ENCODE measurements at regions not wholly inside any gene's neighbourhood (a gene's known extent, or its start where the extent isn't known, plus 50 kb on each side); places are given as distances from the start of the nearest gene placed in this dataset.
"Not testable (repeated sequence)": the region's sequence is repeated elsewhere in the genome, so short reads cannot be mapped to it uniquely, and the experiment has no call there.

DNA sequence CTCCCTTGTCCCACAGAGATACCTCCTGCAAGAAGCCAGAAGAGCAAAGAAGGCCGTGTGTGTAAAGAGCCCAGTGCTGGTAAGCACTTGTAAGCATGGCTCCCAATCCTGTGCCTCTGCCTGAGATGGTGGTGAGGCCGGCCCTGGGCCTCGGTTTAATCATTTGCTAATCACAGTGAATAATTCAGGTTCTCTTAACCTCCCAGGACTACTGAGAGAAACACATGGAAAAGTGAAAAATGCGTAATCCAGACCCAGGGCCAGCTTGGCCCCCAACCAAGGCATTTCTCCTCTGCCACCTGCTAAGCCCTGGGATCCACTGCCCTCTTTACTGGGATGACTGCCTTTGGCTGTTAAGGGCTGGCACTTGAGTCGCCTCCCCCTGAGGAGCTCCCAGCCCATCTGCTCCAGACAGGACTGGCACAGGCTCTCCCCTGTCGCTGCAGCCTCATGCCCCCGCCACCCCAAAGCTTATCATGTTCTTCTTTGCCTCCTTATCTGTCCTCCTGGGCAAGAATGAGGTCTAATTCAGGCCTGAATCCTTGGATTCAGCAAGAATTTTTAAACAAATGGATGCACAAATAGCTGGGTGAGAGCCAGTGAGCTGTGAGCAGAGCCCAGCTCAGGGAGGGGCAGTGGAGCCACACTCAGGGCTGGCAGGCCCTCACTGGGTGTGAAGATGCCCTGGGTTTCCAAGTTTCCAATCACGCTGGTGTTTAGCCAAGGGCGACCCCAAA, 193.9 kb upstream of the HS6ST1 start:
- DNase-seq: no peak

DNA sequence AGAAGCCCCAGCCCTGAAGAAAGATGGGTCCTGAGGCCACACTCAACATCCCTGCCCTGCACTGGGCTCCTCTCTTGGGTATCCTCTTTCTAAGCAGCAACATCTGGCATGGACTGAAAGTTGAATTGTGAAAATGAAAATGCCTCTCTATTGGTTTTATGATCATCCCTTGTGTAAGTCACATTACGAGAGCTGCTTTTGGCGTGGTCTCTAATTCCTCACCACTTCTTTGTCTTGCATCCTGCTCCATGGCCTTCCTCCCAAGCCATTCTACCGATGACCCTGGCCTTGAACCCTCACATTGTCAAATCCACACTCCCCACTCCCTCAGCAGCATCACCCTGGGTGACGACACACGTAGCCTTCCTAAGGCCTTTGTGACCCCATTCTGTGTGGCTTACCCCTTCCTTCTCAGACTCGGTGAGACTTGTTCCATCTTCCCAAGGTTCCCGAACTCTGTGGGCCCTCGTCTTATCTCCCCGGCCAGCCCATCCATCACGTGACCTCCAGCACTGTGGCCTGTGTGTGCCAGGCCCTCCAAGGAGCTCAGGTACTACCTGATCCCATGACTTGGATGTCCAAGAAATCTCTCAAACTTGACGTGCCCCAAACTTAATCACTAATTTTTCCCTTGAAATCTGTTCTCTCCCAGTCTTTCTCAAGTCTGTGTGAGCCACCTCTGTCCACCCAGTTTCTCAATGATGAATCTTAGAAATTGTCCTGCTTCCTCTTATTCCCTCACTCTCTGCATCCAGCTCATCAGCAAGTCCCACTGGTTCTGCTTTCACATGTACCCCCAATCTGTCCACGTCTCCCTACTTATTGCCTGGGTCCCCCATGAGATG, 194.7 kb upstream of the HS6ST1 start:
- DNase-seq: no peak

DNA sequence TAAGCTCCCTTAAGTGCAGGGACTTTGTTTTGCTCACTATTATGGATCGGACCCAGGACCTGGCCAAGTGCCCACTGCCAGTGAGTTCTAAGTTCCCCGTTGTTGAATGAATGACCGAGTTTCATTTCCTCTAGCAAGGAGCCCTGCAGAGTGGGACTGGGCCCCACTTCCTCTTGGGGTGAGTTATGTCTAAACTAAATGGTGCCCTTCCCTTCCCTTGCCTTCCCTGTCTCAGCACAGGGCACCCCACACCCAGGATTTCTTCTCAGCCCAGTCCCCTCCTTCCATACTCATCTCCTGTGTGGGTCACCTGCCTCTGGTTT, 195.3 kb upstream of the HS6ST1 start:
- no peak for DNase-seq

DNA sequence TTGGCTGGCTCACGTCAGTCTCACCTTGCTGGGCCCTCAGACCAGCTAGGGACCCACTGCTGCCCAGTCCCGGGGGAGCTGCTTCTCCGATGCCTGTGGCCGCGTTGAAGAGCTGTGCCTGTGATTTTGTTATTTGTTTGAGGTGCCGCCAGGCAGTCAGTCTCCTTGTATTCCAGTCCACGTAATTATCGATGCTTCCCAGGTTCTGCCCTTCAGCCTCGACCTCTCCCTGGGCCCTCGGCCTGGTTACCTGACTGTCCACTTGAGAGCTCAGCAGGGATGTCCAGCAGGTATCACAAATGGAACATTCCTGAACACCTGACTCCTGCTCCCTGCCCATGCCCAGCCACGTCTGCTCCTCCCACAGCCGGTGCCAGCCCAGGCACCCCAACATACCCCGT, 195.9 kb upstream of the HS6ST1 start:
- no peak for DNase-seq

- no peak for DNase-seq
Measured at GRCh38 chr2:128516938-128517337, 198.3 kb upstream of the HS6ST1 start.

- not testable (repeated sequence) for DNase-seq
Measured at GRCh38 chr2:128519028-128519427, 200.4 kb upstream of the HS6ST1 start.

GRCh38 chr2:128519517-128520215, 201.0 kb upstream of the HS6ST1 start:
- no peak for DNase-seq

DNA sequence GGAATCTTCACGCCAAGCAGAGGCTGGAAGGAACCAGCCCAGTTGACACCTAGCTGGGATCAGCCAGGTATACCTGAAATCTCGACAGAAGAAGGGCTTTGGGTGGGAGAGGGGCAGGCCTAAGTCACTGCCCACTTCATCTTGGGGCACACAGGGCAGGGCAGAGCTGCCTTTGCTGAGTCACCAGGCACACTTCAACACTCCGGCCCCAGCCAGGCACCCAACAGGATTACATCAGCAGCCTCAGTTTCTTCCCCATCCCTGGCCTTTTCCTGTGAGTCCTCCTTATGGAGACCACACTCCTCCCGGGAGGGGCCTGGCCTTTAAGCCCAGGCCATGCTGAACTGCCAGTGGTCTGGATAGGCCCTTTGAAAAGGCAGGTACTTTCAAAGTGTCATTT, 201.7 kb upstream of the HS6ST1 start:
- no peak for DNase-seq

DNA sequence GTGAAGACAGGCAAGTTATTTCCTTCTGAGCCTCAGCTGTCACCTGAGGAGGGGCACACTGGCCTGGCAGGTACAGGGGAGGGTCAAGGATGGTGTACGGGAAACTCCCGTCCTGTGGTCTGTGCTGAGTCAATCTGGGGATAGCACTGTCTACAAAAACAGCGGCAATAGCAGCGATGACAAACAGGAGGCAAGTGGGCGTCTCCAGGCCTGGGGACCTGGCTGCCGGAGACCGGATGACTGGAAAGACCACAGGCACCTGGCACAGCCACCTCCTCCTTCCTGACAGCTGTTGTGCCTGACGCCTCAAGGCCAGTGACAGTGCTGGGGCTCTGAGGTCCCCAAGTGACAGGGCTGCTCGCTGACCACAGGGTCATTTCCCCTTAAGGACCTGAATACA, 202.1 kb upstream of the HS6ST1 start:
- DNase-seq: no peak

DNA sequence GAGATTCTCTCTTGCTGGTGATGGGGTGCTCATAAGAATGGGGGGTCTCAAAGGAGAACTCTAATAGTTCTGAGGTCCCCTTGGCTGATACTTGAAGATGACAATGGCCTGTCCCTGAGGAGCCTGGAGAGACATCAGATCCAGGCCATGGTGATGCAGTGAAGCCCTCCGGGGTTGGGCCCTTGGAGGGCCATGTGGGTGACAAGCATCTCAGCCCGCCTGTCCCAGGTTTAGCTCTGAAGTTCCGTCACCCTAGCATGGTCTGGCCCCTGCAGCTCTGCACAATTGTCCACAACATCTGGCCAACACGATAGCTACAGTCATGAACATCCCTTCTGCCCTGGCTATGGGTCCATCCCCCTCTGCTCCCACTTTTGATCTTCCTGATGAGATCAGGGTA, 202.8 kb upstream of the HS6ST1 start:
- no peak for DNase-seq

DNA sequence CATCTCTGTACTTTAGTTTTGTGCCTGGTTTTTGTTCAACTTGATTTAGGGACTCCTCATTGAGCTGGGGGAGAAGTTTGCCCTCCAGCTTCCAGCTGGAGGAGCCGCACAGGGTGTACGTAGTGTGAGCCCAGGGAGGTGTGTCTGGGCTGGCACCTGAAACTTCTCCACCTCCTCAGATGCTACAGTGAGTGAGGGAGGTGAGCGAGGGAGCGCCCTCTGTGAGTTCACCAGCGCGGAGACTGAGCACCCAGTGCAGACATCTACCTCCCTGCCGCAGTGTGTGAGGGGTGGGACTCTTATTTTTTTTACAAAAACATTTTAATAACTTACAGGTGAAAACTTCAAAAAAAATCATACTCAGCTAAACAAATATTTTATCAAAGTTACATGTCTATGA, 204.2 kb upstream of the HS6ST1 start:
- DNase-seq: no peak

DNA sequence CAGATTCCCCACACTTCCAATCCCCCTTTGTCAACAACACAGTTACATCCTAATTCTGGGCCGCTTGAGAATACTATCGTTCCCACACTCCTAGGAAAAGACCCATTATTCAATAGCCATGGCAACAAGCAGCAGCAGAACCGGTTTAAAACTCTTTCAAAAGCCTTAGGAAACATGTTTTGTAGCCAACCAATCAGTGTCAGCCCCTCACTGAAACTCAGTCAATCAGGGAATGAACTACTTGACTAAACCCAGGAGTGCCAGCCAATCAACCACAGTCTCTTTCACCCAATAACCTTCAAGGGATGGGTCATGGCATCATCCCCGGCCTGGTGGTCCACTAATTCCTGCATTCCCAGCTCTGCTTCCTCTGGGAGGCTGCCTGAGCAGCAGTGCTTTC, 204.8 kb upstream of the HS6ST1 start:
- DNase-seq: no peak

DNA sequence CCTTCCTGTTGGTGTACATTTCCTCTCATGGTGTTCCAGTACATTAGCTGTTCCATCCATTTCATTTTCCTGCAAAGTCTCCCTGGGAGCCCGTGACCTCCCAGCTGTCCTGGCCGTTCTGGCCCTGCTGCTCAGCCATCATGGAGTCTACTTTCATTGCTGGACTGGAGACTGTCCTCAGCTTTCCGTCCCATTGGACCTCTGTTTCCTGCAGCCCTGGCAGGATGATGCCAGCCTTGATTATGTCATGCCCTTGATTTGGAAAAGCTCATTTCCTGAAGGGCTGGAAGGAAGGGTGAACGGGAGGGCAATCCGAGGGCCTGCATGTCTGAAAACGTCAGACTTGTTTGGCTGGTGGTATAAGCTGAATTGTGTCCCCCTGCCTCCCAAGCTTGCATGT, 205.5 kb upstream of the HS6ST1 start:
- DNase-seq: no peak

DNA sequence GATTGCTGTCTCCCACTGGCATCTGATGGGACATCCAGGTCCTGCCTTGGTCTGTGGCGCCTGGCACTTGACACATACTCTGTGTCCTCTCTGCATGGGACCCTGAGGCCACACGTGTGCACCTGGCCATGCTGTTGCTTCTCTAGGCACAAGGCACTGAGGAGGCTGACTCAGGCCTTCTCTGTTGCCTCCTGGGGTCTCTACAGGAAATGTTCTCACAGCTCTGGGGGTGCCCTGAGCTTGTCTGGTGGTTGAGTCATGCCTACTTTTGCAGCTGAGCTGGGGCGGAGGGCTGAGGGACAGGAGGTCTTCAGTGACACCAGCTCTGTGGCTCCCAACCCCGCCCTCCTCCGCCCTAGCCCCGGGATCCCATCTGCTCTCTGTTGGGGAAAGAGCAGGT, 207.0 kb upstream of the HS6ST1 start:
- DNase-seq: no peak

- no peak for DNase-seq
Measured at GRCh38 chr2:128526455-128526976, 207.8 kb upstream of the HS6ST1 start.

- DNase-seq: no peak
Measured at GRCh38 chr2:128528133-128528532, 209.5 kb upstream of the HS6ST1 start.

DNA sequence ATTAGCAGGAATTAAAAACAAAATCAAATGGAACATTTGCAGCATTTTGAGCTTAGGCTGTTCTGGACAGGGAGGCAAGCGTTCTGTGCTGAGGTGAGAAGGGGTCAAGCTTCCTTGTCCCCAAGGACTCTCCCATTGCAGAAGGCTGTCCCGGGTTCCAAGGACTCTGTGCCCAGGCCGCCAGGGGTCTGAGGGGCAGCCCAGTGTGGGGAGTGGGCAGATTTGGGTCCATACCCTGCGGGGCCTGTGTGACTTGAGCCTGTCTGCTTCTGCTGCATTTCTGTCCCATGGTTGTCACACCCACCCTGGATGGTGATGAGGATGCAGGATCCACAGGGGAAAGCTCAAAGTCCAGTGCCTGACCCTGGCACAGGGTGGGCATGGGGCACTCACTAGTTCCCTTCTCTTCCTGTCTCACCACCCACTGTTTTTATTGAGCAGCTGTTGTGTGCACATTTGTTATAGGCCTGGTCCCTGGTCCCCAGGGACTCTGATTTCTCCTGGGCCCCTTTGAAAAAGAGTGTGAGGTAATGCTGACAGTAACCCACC, 211.4 kb upstream of the HS6ST1 start:
- no peak for DNase-seq

GRCh38 chr2:128531856-128532255, 213.2 kb upstream of the HS6ST1 start:
- DNase-seq: no peak

DNA sequence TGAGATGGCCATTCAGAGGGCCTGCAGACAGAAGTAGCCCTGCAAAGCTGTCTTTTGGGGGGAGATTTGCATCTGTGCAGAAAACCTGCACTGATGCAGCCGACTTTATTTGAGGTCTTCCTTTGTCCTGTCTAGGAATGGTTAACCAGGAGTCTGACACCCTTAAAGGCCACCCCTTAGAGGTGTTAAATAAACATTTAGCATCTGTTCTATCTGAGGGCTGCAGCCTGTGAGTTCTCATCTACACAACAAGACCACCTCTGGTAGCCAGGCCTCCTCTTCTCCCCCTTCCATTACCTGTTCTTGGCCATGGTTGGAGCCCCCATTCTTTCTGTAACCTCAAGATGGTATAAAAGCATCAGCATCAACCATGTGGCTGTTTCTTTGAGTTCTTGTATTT, 214.4 kb upstream of the HS6ST1 start:
- no peak for DNase-seq

GRCh38 chr2:128534688-128535392, 216.2 kb upstream of the HS6ST1 start:
- DNase-seq: no peak

DNA sequence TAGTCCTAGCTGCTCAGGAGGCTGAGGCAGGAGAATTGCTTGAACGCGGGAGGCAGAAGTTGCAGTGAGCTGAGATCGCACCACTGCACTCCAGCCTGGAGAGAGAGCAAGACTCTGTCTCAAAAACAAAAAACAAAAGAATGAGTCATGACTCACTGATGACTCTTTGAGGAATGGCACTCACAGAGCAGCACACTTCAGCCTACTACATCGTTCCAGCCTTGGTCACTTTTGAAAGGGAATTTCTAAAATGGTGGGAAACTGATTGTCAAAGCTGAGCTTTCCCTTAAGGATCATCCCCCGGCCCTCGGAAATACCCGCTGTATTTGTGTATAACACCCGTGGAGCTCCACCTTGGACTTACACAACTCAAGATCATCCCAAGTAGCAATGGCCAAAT, 217.3 kb upstream of the HS6ST1 start:
- no peak for DNase-seq

- no peak for DNase-seq
Measured at GRCh38 chr2:128536925-128537620, 218.4 kb upstream of the HS6ST1 start.
